Activated B cell treated with CpG ODN at 0.5 μM for 24 hours (primary cell): ENCODE measurements at regions not wholly inside any gene's neighbourhood (a gene's known extent, or its start where the extent isn't known, plus 50 kb on each side); places are given as distances from the start of the nearest gene placed in this dataset.

Experiments used
- ATAC-seq: fragments of 200-7000 bp; cut with Tn5 transposase; one replicate; pipeline ENCODE4 v1.10.0; 2021; ENCODE audit warnings: low read depth, mild to moderate bottlenecking, moderate library complexity
- CTCF ChIA-PET: fragments of 350-600 bp; sonication (Branson Sonifier 250); formaldehyde crosslinking; loops from one replicate; lab custom pipeline; 2021; ENCODE audit warnings: antibody characterized with exemption; lab: Charles Lee
- POLR2A ChIA-PET: fragments of 350-600 bp; sonication (Branson Sonifier 250); formaldehyde crosslinking; loops from one replicate; lab custom pipeline; 2021; ENCODE audit warnings: antibody characterized with exemption; lab: Charles Lee
- DNase-seq: peaks from one replicate; pipeline ENCODE4 v3.0.0; 2022
- H3K27ac Mint-ChIP-seq: one replicate; pipeline ENCODE4 v1.8.0; 2020; ENCODE audit warnings: mixed read lengths
- H3K27me3 Mint-ChIP-seq: one replicate; pipeline ENCODE4 v1.8.0; 2021; ENCODE audit warnings: mixed read lengths
- H3K36me3 Mint-ChIP-seq: one replicate; pipeline ENCODE4 v1.8.0; 2021; ENCODE audit warnings: low read depth, mixed read lengths
- H3K4me1 Mint-ChIP-seq: one replicate; pipeline ENCODE4 v1.8.0; 2021; ENCODE audit warnings: mixed read lengths
- H3K4me3 Mint-ChIP-seq: one replicate; pipeline ENCODE4 v1.8.0; 2020; ENCODE audit warnings: mild to moderate bottlenecking, mixed read lengths
- H3K9me3 Mint-ChIP-seq: one replicate; pipeline ENCODE4 v1.8.0; 2020; ENCODE audit warnings: mixed read lengths
- CTCF ChIP-seq: fragments of 200-600 bp; IDR thresholded peaks from one replicate; pipeline ENCODE4 v1.8.0; 2022; ENCODE audit warnings: antibody characterized with exemption, mild to moderate bottlenecking
- intact Hi-C: fragments of 100-400 bp; cut with micrococcal nuclease; formaldehyde crosslinking; loops from one replicate; pipeline ENCODE4 v1.15.1; 2024

GRCh38 chr17:79217473-79218135, 143.0 kb downstream of the ENGASE start:
- H3K36me3 Mint-ChIP-seq = no peaks in the 10 kb centered on the region

GRCh38 chr17:79216826-79217225, 142.2 kb downstream of the ENGASE start:
- ChIA-PET POLR2A (no interaction called here), CTCF (no interaction called here)
- H3K4me3 Mint-ChIP-seq = no peak overlapping the region
- H3K4me1 Mint-ChIP-seq = peaks cover 4% of the 10 kb centered on the region
- no peak for TF ChIP-seq CTCF
- H3K27ac Mint-ChIP-seq = no peak overlapping the region
- intact Hi-C loops = no loop called here
- peaks cover 44% of the 10 kb centered on the region for H3K27me3 Mint-ChIP-seq
- DNase-seq (no peak), ATAC-seq (no peak)
- H3K9me3 Mint-ChIP-seq = no peaks in the 10 kb centered on the region
- no peaks in the 10 kb centered on the region for H3K36me3 Mint-ChIP-seq

More at GRCh38 chr17:79217473-79218135, 143.0 kb downstream of the ENGASE start:
- H3K27me3 Mint-ChIP-seq = peaks cover 44% of the 10 kb centered on the region
- H3K4me1 Mint-ChIP-seq = peaks cover 4% of the 10 kb centered on the region
- no peaks in the 10 kb centered on the region for H3K9me3 Mint-ChIP-seq
- POLR2A ChIA-PET = no interaction called here
- CTCF ChIA-PET = interaction anchor here (0.6 kb wide), 1 partner anchor 175 kb away, joined by 3 read pairs; no protein-coding TSS in a partner anchor
- ATAC-seq (no peak), DNase-seq (no peak)
- no peak overlapping the region for H3K27ac Mint-ChIP-seq
- no peak overlapping the region for H3K4me3 Mint-ChIP-seq
- intact Hi-C loops = no loop called here
- no peak for TF ChIP-seq CTCF

GRCh38 chr17:79216391-79216790, 141.8 kb downstream of the ENGASE start:
- intact Hi-C loops = no loop called here
- H3K36me3 Mint-ChIP-seq = no peaks in the 10 kb centered on the region
- H3K27me3 Mint-ChIP-seq = peaks cover 42% of the 10 kb centered on the region
- POLR2A ChIA-PET = no interaction called here
- no peak overlapping the region for H3K27ac Mint-ChIP-seq
- no peak overlapping the region for H3K4me3 Mint-ChIP-seq
- H3K9me3 Mint-ChIP-seq = no peaks in the 10 kb centered on the region
- TF ChIP-seq CTCF = no peak
- DNase-seq (no peak), ATAC-seq (no peak)
- CTCF ChIA-PET = no interaction called here
- peaks cover 4% of the 10 kb centered on the region for H3K4me1 Mint-ChIP-seq

GRCh38 chr17:79215631-79216030, 141.0 kb downstream of the ENGASE start:
- ATAC-seq = no peak
- H3K36me3 Mint-ChIP-seq = no peaks in the 10 kb centered on the region
- CTCF ChIA-PET = no interaction called here
- DNase-seq = no peak
- no peak overlapping the region for H3K27ac Mint-ChIP-seq
- no peak for TF ChIP-seq CTCF
- intact Hi-C loops = no loop called here
- peaks cover 4% of the 10 kb centered on the region for H3K4me1 Mint-ChIP-seq
- no peaks in the 10 kb centered on the region for H3K9me3 Mint-ChIP-seq
- POLR2A ChIA-PET = interaction anchor here (0.6 kb wide), 1 partner anchor 1316 kb away, joined by 3 read pairs; no protein-coding TSS in a partner anchor
- H3K4me3 Mint-ChIP-seq = no peak overlapping the region
- peaks cover 42% of the 10 kb centered on the region for H3K27me3 Mint-ChIP-seq

GRCh38 chr17:79214940-79215604, 140.4 kb downstream of the ENGASE start:
- Mint-ChIP-seq H3K4me1 (no peaks in the 10 kb centered on the region), H3K4me3 (no peak overlapping the region), H3K36me3 (no peaks in the 10 kb centered on the region), H3K27me3 (peaks cover 40% of the 10 kb centered on the region), H3K9me3 (no peaks in the 10 kb centered on the region), H3K27ac (no peak overlapping the region)
- POLR2A ChIA-PET = interaction anchor here (0.6 kb wide), 1 partner anchor 1316 kb away, joined by 3 read pairs; no protein-coding TSS in a partner anchor
- CTCF ChIA-PET = no interaction called here
- DNase-seq (no peak), ATAC-seq (no peak)
- intact Hi-C loops = no loop called here
- TF ChIP-seq CTCF = no peak
